K562 (cell line): ENCODE measurements at regions not wholly inside any gene's neighbourhood (a gene's known extent, or its start where the extent isn't known, plus 50 kb on each side); places are given as distances from the start of the nearest gene placed in this dataset.

Experiments
- BRD4 ChIP-seq: fragments of 200-600 bp; sonication (generic); IDR thresholded peaks from 2 replicates; pipeline ENCODE4 v1.6.1; 2017; ENCODE audit warnings: inconsistent platforms
- CBX3 ChIP-seq, 2 experiments: IDR thresholded peaks; 1 replicate in 1 of 2; 2 replicates in 1 of 2; pipeline ENCODE4 v1.6.1; 2012; ENCODE audit warnings: inconsistent platforms in 2 of 2, low read length in 2 of 2, borderline replicate concordance in 1 of 2, control low read depth in 1 of 2
- CLOCK ChIP-seq: fragments of 250-450 bp; sonication (Bioruptor Pico); IDR thresholded peaks from 2 replicates; pipeline ENCODE4 v1.4.0; 2020; ENCODE audit warnings: mild to moderate bottlenecking, moderate library complexity, borderline replicate concordance
- CTCF ChIP-seq, 3 experiments: IDR thresholded peaks in 2 of 3; conservative IDR thresholded peaks in 1 of 3; 2 replicates each; pipeline ENCODE4 v1.5.1; 2011 to 2012; ENCODE audit warnings: low read length in 3 of 3, mild to moderate bottlenecking in 3 of 3, control low read depth in 2 of 3, improper control_type of control experiment in 1 of 3, inconsistent platforms in 1 of 3, low read depth in 1 of 3, mixed read lengths in 1 of 3, moderate library complexity in 1 of 3; ENCODE audit not compliant: insufficient read depth in 2 of 3
- GABPA ChIP-seq: fragments of 200-800 bp; sonication (Bioruptor generic); conservative IDR thresholded peaks from 2 replicates; pipeline ENCODE4 v1.6.1; 2016; ENCODE audit warnings: low read depth, missing genetic modification characterization, missing compliant biosample characterization
- HCFC1 ChIP-seq: IDR thresholded peaks from 2 replicates; pipeline ENCODE4 v1.6.1; 2012; ENCODE audit warnings: low read depth, low read length, improper control_type of control experiment
- MTA1 ChIP-seq: fragments of 450-650 bp; IDR thresholded peaks from 2 replicates; pipeline ENCODE4 v1.6.1; 2017; ENCODE audit warnings: borderline replicate concordance
- NCOA2 ChIP-seq, 2 experiments: fragments of 450-650 bp; IDR thresholded peaks; 2 replicates each; pipeline ENCODE4 v1.6.1; 2018; ENCODE audit warnings: mild to moderate bottlenecking in 2 of 2, moderate library complexity in 1 of 2; ENCODE audit not compliant: partially characterized antibody in 2 of 2
- NELFE ChIP-seq: IDR thresholded peaks from 2 replicates; pipeline ENCODE4 v1.6.1; 2011; ENCODE audit warnings: mild to moderate bottlenecking; ENCODE audit not compliant: insufficient read depth, insufficient read length
- POLR2A ChIP-seq: fragments of 450-650 bp; conservative IDR thresholded peaks from 2 replicates; pipeline ENCODE4 v1.6.1; 2016
- POLR3A ChIP-seq: IDR thresholded peaks from 2 replicates; pipeline ENCODE4 v1.6.1; 2011; ENCODE audit warnings: borderline replicate concordance, mild to moderate bottlenecking, moderate library complexity; ENCODE audit not compliant: insufficient read length, insufficient read depth; ENCODE audit errors: extremely low read depth
- SIN3B ChIP-seq: fragments of 450-650 bp; IDR thresholded peaks from 2 replicates; pipeline ENCODE4 v1.6.1; 2017; ENCODE audit warnings: low read depth, mild to moderate bottlenecking, moderate library complexity
- ZKSCAN8 ChIP-seq: fragments of 200-800 bp; sonication (Bioruptor generic); IDR thresholded peaks from 2 replicates; pipeline ENCODE4 v1.6.1; 2016; ENCODE audit warnings: missing genetic modification characterization, missing compliant biosample characterization
- ZNF551 ChIP-seq: fragments of 250-450 bp; sonication (Bioruptor Pico); IDR thresholded peaks from 2 replicates; pipeline ENCODE4 v1.5.0; 2021; ENCODE audit warnings: mild to moderate bottlenecking, moderate library complexity

GRCh38 chr5:61790678-61791077 is 458.6 kb downstream of the ZSWIM6 start:
- TF ChIP-seq NELFE (no peak), ZKSCAN8 (CRISPR knock-in tag) (no peak), BRD4 (no peak), CTCF (IDR thresholded peaks at IDR 0.05 in 2 of 3, conservative IDR thresholded peaks at IDR 0.05 in 1 of 3; ENCODE audit: insufficient read depth in 2 of 3, low read depth in 1 of 3, low read length in 3 of 3) (no peak), CLOCK (CRISPR knock-in tag) (no peak), NCOA2 (IDR thresholded peaks at IDR 0.05; ENCODE audit: partially characterized antibody in 2 of 2) (no peak), POLR2A (no peak), GABPA (no peak), POLR3A (no peak), ZNF551 (CRISPR knock-in tag) (no peak), SIN3B (no peak), MTA1 (no peak), CBX3 (IDR thresholded peaks at IDR 0.05; ENCODE audit: borderline replicate concordance in 1 of 2, low read length in 2 of 2) (no peak), HCFC1 (no peak)
